OCI-LY7 (cell line): ENCODE measurements at regions not wholly inside any gene's neighbourhood (a gene's known extent, or its start where the extent isn't known, plus 50 kb on each side); places are given as distances from the start of the nearest gene placed in this dataset.

ENCODE experiments used
- BruUV-seq: library from RNA; stranded (reverse); fragments of 400-500 nt; replicated peaks from 2 replicates; lab custom pipeline; 2021; lab: Mats Ljungman, UMichigan
- CTCF ChIA-PET: fragments of 300-600 bp; sonication (Branson Sonifier 250); formaldehyde crosslinking; loops from one replicate; lab custom pipeline; 2022; ENCODE audit warnings: antibody characterized with exemption; ENCODE audit not compliant: unreplicated experiment; lab: Charles Lee
- POLR2A ChIA-PET: fragments of 300-600 bp; sonication (Branson Sonifier 250); formaldehyde crosslinking; loops from one replicate; lab custom pipeline; 2022; ENCODE audit warnings: antibody characterized with exemption; lab: Charles Lee
- DNase-seq: peaks from one replicate; pipeline ENCODE4 v3.0.0-alpha.2; 2015; ENCODE audit warnings: low spot score
- H2AFZ ChIP-seq: fragments of 200-600 bp; sonication (generic), shearing (Covaris generic); 2 replicates; pipeline ENCODE4 v1.6.1; 2014; ENCODE audit warnings: mild to moderate bottlenecking, antibody characterized with exemption, low read length, moderate library complexity
- H3K27ac ChIP-seq: fragments of 200-600 bp; sonication (generic); 2 replicates; pipeline ENCODE4 v1.5.1; 2014; ENCODE audit warnings: mixed run types, low read depth, mild to moderate bottlenecking, moderate library complexity, low read length, inconsistent platforms; ENCODE audit not compliant: poor library complexity, severe bottlenecking
- H3K36me3 ChIP-seq: fragments of 200-600 bp; sonication (generic); 2 replicates; pipeline ENCODE4 v1.6.1; 2014; ENCODE audit warnings: mild to moderate bottlenecking, antibody characterized with exemption, low read length, moderate library complexity, mixed read lengths; ENCODE audit not compliant: insufficient read depth
- H3K4me1 ChIP-seq: fragments of 200-600 bp; sonication (generic); 2 replicates; pipeline ENCODE4 v1.5.1; 2014; ENCODE audit warnings: mild to moderate bottlenecking, low read length; ENCODE audit not compliant: insufficient read depth, poor library complexity, severe bottlenecking
- H3K4me2 ChIP-seq: fragments of 200-600 bp; sonication (generic); 2 replicates; pipeline ENCODE4 v1.6.1; 2014; ENCODE audit warnings: mild to moderate bottlenecking, low read length
- H3K4me3 ChIP-seq: fragments of 200-600 bp; sonication (generic); 2 replicates; pipeline ENCODE4 v1.5.1; 2014; ENCODE audit warnings: mild to moderate bottlenecking, low read depth, low read length; ENCODE audit not compliant: poor library complexity, severe bottlenecking
- H3K79me2 ChIP-seq: fragments of 200-600 bp; sonication (generic); 2 replicates; pipeline ENCODE4 v1.6.1; 2016; ENCODE audit warnings: low read depth, mild to moderate bottlenecking, low read length, moderate library complexity, mixed read lengths; ENCODE audit not compliant: insufficient read depth
- H3K9me2 ChIP-seq: fragments of 200-600 bp; sonication (generic); 2 replicates; pipeline ENCODE4 v1.6.1; 2016; ENCODE audit warnings: mild to moderate bottlenecking, low read length, mixed read lengths; ENCODE audit not compliant: insufficient read depth
- H3K9me3 ChIP-seq: fragments of 200-600 bp; sonication (generic); 2 replicates; pipeline ENCODE4 v1.6.1; 2014; ENCODE audit warnings: mild to moderate bottlenecking, mixed run types, low read length, mixed read lengths
- H4K20me1 ChIP-seq: fragments of 200-600 bp; sonication (generic); 2 replicates; pipeline ENCODE4 v1.6.1; 2014; ENCODE audit warnings: mild to moderate bottlenecking, antibody characterized with exemption, low read length, moderate library complexity, mixed read lengths; ENCODE audit not compliant: insufficient read depth
- EZH2phosphoT487 ChIP-seq: fragments of 200-600 bp; sonication (generic); IDR thresholded peaks from 2 replicates; pipeline ENCODE4 v1.6.1; 2018; ENCODE audit warnings: low read depth, borderline replicate concordance, mild to moderate bottlenecking, mixed run types, antibody characterized with exemption, low read length, moderate library complexity, mixed read lengths
- intact Hi-C: fragments of 100-400 bp; cut with micrococcal nuclease; formaldehyde crosslinking; loops from one replicate; pipeline ENCODE4 v1.10.0; 2022; ENCODE audit not compliant: unreplicated experiment
- TF ChIP-seq, protein P1 (sequence below): fragments of 200-600 bp; sonication (generic); conservative IDR thresholded peaks from 2 replicates; pipeline ENCODE4 v1.5.1; 2014; ENCODE audit warnings: mild to moderate bottlenecking, antibody characterized with exemption, low read length, moderate library complexity, mixed read lengths

DNA sequence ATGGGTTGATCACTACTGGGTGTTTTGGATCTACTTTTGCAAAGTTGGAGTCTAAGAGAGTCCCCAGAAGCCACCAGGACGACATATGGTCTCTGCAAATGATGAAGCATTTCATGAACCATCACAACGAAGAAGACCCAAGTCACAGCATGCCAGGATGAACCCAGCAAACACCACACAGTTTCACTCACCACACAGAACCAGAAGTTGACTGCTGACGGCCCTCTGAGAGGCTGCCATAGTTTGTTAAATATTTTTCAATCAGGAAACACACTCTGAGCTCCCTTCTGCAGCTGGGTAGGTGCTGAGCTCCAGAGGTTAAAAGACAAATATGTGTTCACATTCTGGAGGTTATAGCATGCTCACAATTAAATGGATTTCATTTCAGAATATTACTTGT, 271.4 kb downstream of the DCDC2C start:
- no peaks in the 10 kb centered on the region for H3K36me3 ChIP-seq
- ChIA-PET POLR2A (no interaction called here), CTCF (no interaction called here)
- no peaks in the 10 kb centered on the region for H3K9me3 ChIP-seq
- no peak overlapping the region for H3K4me3 ChIP-seq
- H3K4me1 ChIP-seq = no peaks in the 10 kb centered on the region
- H4K20me1 ChIP-seq = no peaks in the 10 kb centered on the region
- no peak for DNase-seq
- H3K79me2 ChIP-seq = no peaks in the 10 kb centered on the region
- H3K27ac ChIP-seq = no peak overlapping the region
- no peak overlapping the region for H3K4me2 ChIP-seq
- no peaks in the 10 kb centered on the region for H3K9me2 ChIP-seq
- BruUV-seq = no TSS peak
- intact Hi-C loops = no loop called here
- TF ChIP-seq, protein P1, sequence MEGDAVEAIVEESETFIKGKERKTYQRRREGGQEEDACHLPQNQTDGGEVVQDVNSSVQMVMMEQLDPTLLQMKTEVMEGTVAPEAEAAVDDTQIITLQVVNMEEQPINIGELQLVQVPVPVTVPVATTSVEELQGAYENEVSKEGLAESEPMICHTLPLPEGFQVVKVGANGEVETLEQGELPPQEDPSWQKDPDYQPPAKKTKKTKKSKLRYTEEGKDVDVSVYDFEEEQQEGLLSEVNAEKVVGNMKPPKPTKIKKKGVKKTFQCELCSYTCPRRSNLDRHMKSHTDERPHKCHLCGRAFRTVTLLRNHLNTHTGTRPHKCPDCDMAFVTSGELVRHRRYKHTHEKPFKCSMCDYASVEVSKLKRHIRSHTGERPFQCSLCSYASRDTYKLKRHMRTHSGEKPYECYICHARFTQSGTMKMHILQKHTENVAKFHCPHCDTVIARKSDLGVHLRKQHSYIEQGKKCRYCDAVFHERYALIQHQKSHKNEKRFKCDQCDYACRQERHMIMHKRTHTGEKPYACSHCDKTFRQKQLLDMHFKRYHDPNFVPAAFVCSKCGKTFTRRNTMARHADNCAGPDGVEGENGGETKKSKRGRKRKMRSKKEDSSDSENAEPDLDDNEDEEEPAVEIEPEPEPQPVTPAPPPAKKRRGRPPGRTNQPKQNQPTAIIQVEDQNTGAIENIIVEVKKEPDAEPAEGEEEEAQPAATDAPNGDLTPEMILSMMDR = no peak
- TF ChIP-seq EZH2phosphoT487 = no peak
- no peak overlapping the region for H2AFZ ChIP-seq

DNA sequence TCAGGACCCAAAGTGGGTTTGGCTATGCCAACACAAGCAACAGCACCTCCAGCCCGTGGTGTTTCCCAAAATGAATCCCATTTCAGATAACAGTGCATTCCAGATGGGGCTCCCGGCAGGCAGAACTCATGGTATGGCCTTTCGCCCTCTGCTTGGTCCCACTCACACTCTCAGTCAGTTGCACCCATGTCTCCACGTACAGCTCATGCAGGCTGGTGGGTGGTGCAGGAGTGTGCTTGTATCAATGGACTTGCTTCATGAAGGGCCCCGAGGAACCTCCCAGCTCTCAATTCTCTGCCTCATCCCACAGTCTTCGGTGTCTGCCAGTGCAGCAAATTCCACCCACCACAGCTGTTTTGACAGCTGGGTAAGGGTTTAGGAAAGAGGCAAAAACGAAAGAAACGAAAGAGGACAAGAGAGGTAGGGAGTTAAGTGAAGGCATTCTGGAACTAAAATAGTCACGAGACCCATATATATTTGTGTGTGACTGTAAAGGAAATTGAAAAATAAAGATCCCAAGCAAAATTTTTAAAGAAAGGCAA, 278.1 kb downstream of the DCDC2C start:
- no peaks in the 10 kb centered on the region for H3K9me2 ChIP-seq
- no peaks in the 10 kb centered on the region for H3K36me3 ChIP-seq
- H4K20me1 ChIP-seq = no peaks in the 10 kb centered on the region
- no peaks in the 10 kb centered on the region for H3K4me1 ChIP-seq
- H3K9me3 ChIP-seq = no peaks in the 10 kb centered on the region
- no peaks in the 10 kb centered on the region for H3K79me2 ChIP-seq
- no peak for DNase-seq
- no peak overlapping the region for H3K27ac ChIP-seq
- intact Hi-C loops = no loop called here
- no TSS peak for BruUV-seq
- no peak overlapping the region for H3K4me2 ChIP-seq
- no peak overlapping the region for H2AFZ ChIP-seq
- TF ChIP-seq EZH2phosphoT487 = no peak
- TF ChIP-seq, protein P1 = no peak
- ChIA-PET POLR2A (no interaction called here), CTCF (no interaction called here)
- H3K4me3 ChIP-seq = no peak overlapping the region

DNA sequence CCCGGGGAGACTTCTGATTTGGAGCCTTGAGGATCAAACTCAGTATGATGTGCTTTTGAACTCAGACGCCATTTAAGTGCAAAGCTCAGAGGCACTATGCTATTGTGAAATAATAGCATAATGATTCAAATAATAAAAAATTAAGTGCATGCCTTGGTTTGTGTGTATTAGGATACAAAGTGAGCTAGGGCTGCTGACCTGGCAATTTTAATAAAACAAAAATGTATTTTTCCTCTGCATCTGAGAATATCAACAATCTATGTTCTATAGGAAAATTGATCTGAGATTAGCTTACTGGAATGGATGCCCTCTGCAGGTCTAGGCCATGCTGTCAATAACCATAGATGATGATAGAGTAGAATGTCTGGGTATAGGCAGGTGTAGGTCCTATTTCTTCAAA, 278.8 kb downstream of the DCDC2C start:
- POLR2A ChIA-PET = no interaction called here
- H3K4me3 ChIP-seq = no peak overlapping the region
- H3K9me2 ChIP-seq = no peaks in the 10 kb centered on the region
- no peaks in the 10 kb centered on the region for H3K4me1 ChIP-seq
- CTCF ChIA-PET = no interaction called here
- no peak overlapping the region for H3K27ac ChIP-seq
- no peaks in the 10 kb centered on the region for H3K36me3 ChIP-seq
- DNase-seq = no peak
- TF ChIP-seq EZH2phosphoT487 = no peak
- TF ChIP-seq, protein P1 = no peak
- no TSS peak for BruUV-seq
- no peaks in the 10 kb centered on the region for H3K9me3 ChIP-seq
- intact Hi-C loops = no loop called here
- no peak overlapping the region for H2AFZ ChIP-seq
- no peaks in the 10 kb centered on the region for H3K79me2 ChIP-seq
- no peaks in the 10 kb centered on the region for H4K20me1 ChIP-seq
- no peak overlapping the region for H3K4me2 ChIP-seq
